Naive thymus-derived CD8-positive, alpha-beta T cell (primary cell): ENCODE measurements at regions not wholly inside any gene's neighbourhood (a gene's known extent, or its start where the extent isn't known, plus 50 kb on each side); places are given as distances from the start of the nearest gene placed in this dataset.

Experiments
- ATAC-seq, 2 donors: fragments of 150-1000 bp; cut with Tn5 transposase in 1 of 2; sonication (Bioruptor Pico), chemical (Tn5 transposase) in 1 of 2; 1 replicate in 1 of 2; 2 replicates in 1 of 2; pipeline ENCODE4 v1.10.0; 2021; ENCODE audit warnings: mild to moderate bottlenecking in 2 of 2, moderate library complexity in 2 of 2
- POLR2A ChIA-PET: fragments of 350-600 bp; sonication (Branson Sonifier 250); formaldehyde crosslinking; loops from one replicate; lab custom pipeline; 2021; ENCODE audit warnings: antibody characterized with exemption; lab: Charles Lee
- DNase-seq, 10 donors: peaks; one replicate each; pipeline versions ENCODE4 v3.0.0 to v3.0.0-alpha.2; 2020 to 2022
- H3K27ac Mint-ChIP-seq, 10 donors: one replicate each; pipeline ENCODE4 v1.8.0; 2020 to 2022; ENCODE audit warnings: mild to moderate bottlenecking in 10 of 10, mixed read lengths in 10 of 10, moderate library complexity in 4 of 10, inconsistent platforms in 1 of 10
- H3K27me3 Mint-ChIP-seq, 5 donors: one replicate each; pipeline ENCODE4 v1.8.0; 2021 to 2022; ENCODE audit warnings: mixed read lengths in 5 of 5
- H3K36me3 Mint-ChIP-seq, 3 donors: one replicate each; pipeline ENCODE4 v1.8.0; 2020 to 2022; ENCODE audit warnings: mixed read lengths in 3 of 3, mild to moderate bottlenecking in 2 of 3, inconsistent platforms in 1 of 3
- H3K4me1 Mint-ChIP-seq, 4 donors: one replicate each; pipeline ENCODE4 v1.8.0; 2021 to 2022; ENCODE audit warnings: mixed read lengths in 4 of 4
- H3K4me3 Mint-ChIP-seq, 10 donors: one replicate each; pipeline ENCODE4 v1.8.0; 2020 to 2022; ENCODE audit warnings: mild to moderate bottlenecking in 10 of 10, mixed read lengths in 10 of 10, moderate library complexity in 6 of 10, inconsistent platforms in 1 of 10
- H3K9me3 Mint-ChIP-seq, 9 donors: one replicate each; pipeline ENCODE4 v1.8.0; 2020 to 2022; ENCODE audit warnings: mixed read lengths in 9 of 9, mild to moderate bottlenecking in 3 of 9, inconsistent platforms in 1 of 9, moderate library complexity in 1 of 9

- Mint-ChIP-seq H3K9me3 (peaks cover 0 to 4% (median 0%) of the 10 kb centered on the region in 9 donors), H3K4me1 (no peaks in the 10 kb centered on the region), H3K27me3 (peaks cover 0 to 14% (median 3%) of the 10 kb centered on the region in 5 donors), H3K36me3 (no peaks in the 10 kb centered on the region), H3K27ac (no peak overlapping the region), H3K4me3 (no peak overlapping the region)
- POLR2A ChIA-PET, result no interaction called here
- ATAC-seq, result no peak
- no peak for DNase-seq
Measured at GRCh38 chr18:37662546-37663339, 97.1 kb upstream of the CELF4 start.

- POLR2A ChIA-PET, result no interaction called here
Measured at GRCh38 chr18:37662099-37662498, 96.5 kb upstream of the CELF4 start.

GRCh38 chr18:37661478-37661877, 95.9 kb upstream of the CELF4 start:
- H3K4me3 Mint-ChIP-seq, result no peak overlapping the region
- H3K27ac Mint-ChIP-seq, result no peak overlapping the region
- no peaks in the 10 kb centered on the region for H3K36me3 Mint-ChIP-seq
- ATAC-seq, result no peak
- H3K9me3 Mint-ChIP-seq, result peaks cover 0 to 4% (median 0%) of the 10 kb centered on the region in 9 donors
- H3K27me3 Mint-ChIP-seq, result peaks cover 0 to 14% (median 6%) of the 10 kb centered on the region in 5 donors
- DNase-seq, result no peak
- no peaks in the 10 kb centered on the region for H3K4me1 Mint-ChIP-seq
- POLR2A ChIA-PET, result no interaction called here

More at GRCh38 chr18:37662099-37662498, 96.5 kb upstream of the CELF4 start:
- Mint-ChIP-seq H3K36me3 (no peaks in the 10 kb centered on the region), H3K27ac (no peak overlapping the region), H3K4me1 (no peaks in the 10 kb centered on the region), H3K4me3 (no peak overlapping the region), H3K27me3 (peaks cover 0 to 14% (median 3%) of the 10 kb centered on the region in 5 donors), H3K9me3 (peaks cover 0 to 4% (median 0%) of the 10 kb centered on the region in 9 donors)
- no peak for DNase-seq
- ATAC-seq, result no peak

GRCh38 chr18:37661061-37661460, 95.5 kb upstream of the CELF4 start:
- Mint-ChIP-seq H3K4me3 (no peak overlapping the region), H3K27me3 (peaks cover 0 to 14% (median 6%) of the 10 kb centered on the region in 5 donors), H3K9me3 (peaks cover 0 to 4% (median 0%) of the 10 kb centered on the region in 9 donors), H3K27ac (no peak overlapping the region), H3K36me3 (no peaks in the 10 kb centered on the region), H3K4me1 (no peaks in the 10 kb centered on the region)
- DNase-seq, result no peak
- no peak for ATAC-seq
- POLR2A ChIA-PET, result no interaction called here

- Mint-ChIP-seq H3K9me3 (peaks cover 0 to 4% (median 0%) of the 10 kb centered on the region in 9 donors), H3K27me3 (peaks cover 0 to 18% (median 6%) of the 10 kb centered on the region in 5 donors), H3K4me1 (no peaks in the 10 kb centered on the region), H3K4me3 (no peak overlapping the region), H3K36me3 (no peaks in the 10 kb centered on the region), H3K27ac (no peak overlapping the region)
- POLR2A ChIA-PET, result no interaction called here
- DNase-seq (no peak), ATAC-seq (no peak)
Measured at GRCh38 chr18:37660658-37661057, 95.1 kb upstream of the CELF4 start.

- Mint-ChIP-seq H3K4me1 (no peaks in the 10 kb centered on the region), H3K4me3 (no peak overlapping the region), H3K9me3 (peaks cover 0 to 8% (median 0%) of the 10 kb centered on the region in 9 donors), H3K27ac (no peak overlapping the region), H3K27me3 (peaks cover 0 to 21% (median 6%) of the 10 kb centered on the region in 5 donors), H3K36me3 (no peaks in the 10 kb centered on the region)
- DNase-seq, result no peak
- no peak for ATAC-seq
- POLR2A ChIA-PET, result no interaction called here
Measured at GRCh38 chr18:37659906-37660305, 94.3 kb upstream of the CELF4 start.

- no peak for DNase-seq
- Mint-ChIP-seq H3K27ac (no peak overlapping the region), H3K4me1 (no peaks in the 10 kb centered on the region), H3K4me3 (no peak overlapping the region), H3K36me3 (no peaks in the 10 kb centered on the region), H3K9me3 (peaks cover 0 to 8% (median 0%) of the 10 kb centered on the region in 9 donors), H3K27me3 (peaks cover 0 to 21% (median 6%) of the 10 kb centered on the region in 5 donors)
- no peak for ATAC-seq
- POLR2A ChIA-PET, result no interaction called here
Measured at GRCh38 chr18:37658894-37659293, 93.3 kb upstream of the CELF4 start.

- Mint-ChIP-seq H3K27me3 (peaks cover 0 to 21% (median 7%) of the 10 kb centered on the region in 5 donors), H3K36me3 (no peaks in the 10 kb centered on the region), H3K4me1 (no peaks in the 10 kb centered on the region), H3K9me3 (peaks cover 0 to 8% (median 0%) of the 10 kb centered on the region in 9 donors), H3K4me3 (no peak overlapping the region), H3K27ac (no peak overlapping the region)
- DNase-seq, result no peak
- POLR2A ChIA-PET, result no interaction called here
- ATAC-seq, result no peak
Measured at GRCh38 chr18:37657493-37657892, 91.9 kb upstream of the CELF4 start.

GRCh38 chr18:37654731-37655369, 89.3 kb upstream of the CELF4 start:
- Mint-ChIP-seq H3K4me1 (no peaks in the 10 kb centered on the region), H3K9me3 (peaks cover 0 to 8% (median 3%) of the 10 kb centered on the region in 9 donors), H3K27me3 (peaks cover 0 to 20% (median 7%) of the 10 kb centered on the region in 5 donors), H3K36me3 (peaks cover 0 to 4% (median 0%) of the 10 kb centered on the region in 3 donors), H3K27ac (no peak overlapping the region), H3K4me3 (no peak overlapping the region)
- POLR2A ChIA-PET, result interaction anchor here (0.7 kb wide), 1 partner anchor 40 kb away, joined by 3 read pairs; no protein-coding TSS in a partner anchor
- DNase-seq, result no peak
- no peak for ATAC-seq

- Mint-ChIP-seq H3K36me3 (peaks cover 0 to 9% (median 2%) of the 10 kb centered on the region in 3 donors), H3K4me3 (no peak overlapping the region), H3K27me3 (peaks cover 0 to 20% (median 7%) of the 10 kb centered on the region in 5 donors), H3K4me1 (no peaks in the 10 kb centered on the region), H3K9me3 (peaks cover 0 to 11% (median 7%) of the 10 kb centered on the region in 9 donors), H3K27ac (no peak overlapping the region)
- ATAC-seq (no peak), DNase-seq (no peak)
- POLR2A ChIA-PET, result no interaction called here
Measured at GRCh38 chr18:37654034-37654433, 88.4 kb upstream of the CELF4 start.

GRCh38 chr18:37653618-37654017, 88.0 kb upstream of the CELF4 start:
- H3K36me3 Mint-ChIP-seq, result peaks cover 0 to 9% (median 2%) of the 10 kb centered on the region in 3 donors
- DNase-seq, result no peak
- no peak for ATAC-seq
- peaks cover 0 to 15% (median 7%) of the 10 kb centered on the region in 9 donors for H3K9me3 Mint-ChIP-seq
- H3K4me1 Mint-ChIP-seq, result no peaks in the 10 kb centered on the region
- H3K27ac Mint-ChIP-seq, result no peak overlapping the region
- POLR2A ChIA-PET, result no interaction called here
- peaks cover 0 to 15% (median 7%) of the 10 kb centered on the region in 5 donors for H3K27me3 Mint-ChIP-seq
- H3K4me3 Mint-ChIP-seq, result no peak overlapping the region

- POLR2A ChIA-PET, result no interaction called here
- Mint-ChIP-seq H3K4me1 (no peaks in the 10 kb centered on the region), H3K36me3 (peaks cover 0 to 15% (median 2%) of the 10 kb centered on the region in 3 donors), H3K4me3 (no peak overlapping the region), H3K27ac (no peak overlapping the region), H3K27me3 (peaks cover 0 to 4% (median 0%) of the 10 kb centered on the region in 5 donors), H3K9me3 (peaks cover 0 to 48% (median 17%) of the 10 kb centered on the region in 9 donors)
- ATAC-seq, result no peak
- no peak for DNase-seq
Measured at GRCh38 chr18:37649930-37650329, 84.3 kb upstream of the CELF4 start.

GRCh38 chr18:37649416-37649815, 83.8 kb upstream of the CELF4 start:
- peaks cover 0 to 4% (median 0%) of the 10 kb centered on the region in 5 donors for H3K27me3 Mint-ChIP-seq
- H3K36me3 Mint-ChIP-seq, result peaks cover 0 to 15% (median 2%) of the 10 kb centered on the region in 3 donors
- no peak for ATAC-seq
- DNase-seq, result no peak
- no peaks in the 10 kb centered on the region for H3K4me1 Mint-ChIP-seq
- peaks cover 0 to 51% (median 19%) of the 10 kb centered on the region in 9 donors for H3K9me3 Mint-ChIP-seq
- H3K4me3 Mint-ChIP-seq, result no peak overlapping the region
- H3K27ac Mint-ChIP-seq, result no peak overlapping the region
- POLR2A ChIA-PET, result no interaction called here
